ENCODE measurements at regions not wholly inside any gene's neighbourhood (a gene's known extent, or its start where the extent isn't known, plus 50 kb on each side); places are given as distances from the start of the nearest gene placed in this dataset.
"Not testable (repeated sequence)": the region's sequence is repeated elsewhere in the genome, so short reads cannot be mapped to it uniquely, and the experiment has no call there.

DNA sequence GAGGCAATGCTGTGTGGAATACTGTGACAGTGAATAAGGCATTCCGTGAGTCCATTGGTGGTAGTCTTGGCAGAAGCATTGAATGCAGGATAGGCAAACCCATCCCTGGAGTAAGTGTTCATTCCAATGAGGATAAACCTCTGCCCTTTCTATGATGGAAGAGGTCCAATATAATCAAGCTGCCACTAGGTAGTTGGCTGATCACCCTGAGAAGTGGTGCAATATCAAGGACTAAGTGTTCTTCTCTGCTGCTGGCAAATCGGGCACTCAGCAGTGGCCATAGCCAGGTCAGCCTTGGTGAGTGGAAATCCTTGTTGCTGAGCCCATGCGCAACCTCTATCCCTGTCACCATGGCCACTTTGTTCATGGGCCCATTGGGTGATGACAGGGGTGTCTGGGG, 70.1 kb downstream of the FBXO4 start:
- H3K27ac ChIP-seq (ENCODE audit: low read depth, low read length), result no peak overlapping the region
- no peak overlapping the region for H3K4me3 ChIP-seq (ENCODE audit: low read length)
- H3K4me1 ChIP-seq (ENCODE audit: control insufficient read depth in 2 of 2, insufficient read depth in 2 of 2, low read length in 2 of 2), result no peaks in the 10 kb centered on the region
- peaks cover 0 to 16% (median 5%) of the 10 kb centered on the region in 11 donors for H3K9me3 Mint-ChIP-seq
- no peaks in the 10 kb centered on the region for H3K4me1 Mint-ChIP-seq
- H3K27me3 ChIP-seq (ENCODE audit: control insufficient read depth in 2 of 2, insufficient read depth in 2 of 2, low read length in 2 of 2), result no peaks in the 10 kb centered on the region
- intact Hi-C loops (cut with micrococcal nuclease), result no loop called here
- no peak overlapping the region for H3K4me3 Mint-ChIP-seq
- H3K36me3 ChIP-seq (ENCODE audit: control insufficient read depth in 2 of 3, insufficient read depth in 3 of 3, low read length in 3 of 3), result no peaks in the 10 kb centered on the region
- ChIA-PET POLR2A (no interaction called here), CTCF (no interaction called here)
- DNase-seq, result no peak
- ATAC-seq, result no peak
- no peaks in the 10 kb centered on the region for H3K9me3 ChIP-seq (ENCODE audit: control insufficient read depth in 2 of 3, low read length in 3 of 3)
- H3K36me3 Mint-ChIP-seq, result peaks cover 0 to 3% (median 0%) of the 10 kb centered on the region in 5 donors
- H3K27me3 Mint-ChIP-seq, result peaks cover 2 to 23% (median 18%) of the 10 kb centered on the region in 5 donors
- H3K27ac Mint-ChIP-seq, result no peak overlapping the region

DNA sequence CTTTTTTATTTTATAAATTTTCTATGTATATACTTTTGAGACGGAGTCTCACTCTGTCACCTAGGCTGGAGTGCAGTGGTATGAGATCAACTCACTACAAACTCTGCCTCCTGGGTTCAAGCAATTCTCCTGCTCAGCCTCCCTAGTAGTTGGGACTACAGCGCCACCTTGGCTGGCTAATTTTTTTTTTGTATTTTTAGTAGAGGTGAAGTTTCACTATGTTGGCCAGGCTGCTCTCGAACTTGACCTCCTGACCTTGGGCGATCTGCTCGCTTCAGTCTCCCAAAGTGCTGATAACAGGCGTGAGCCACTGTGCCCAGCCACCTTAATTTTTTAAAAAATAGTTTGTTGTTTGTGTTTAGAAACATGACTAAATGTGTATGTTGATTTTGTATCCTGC, 76.6 kb downstream of the FBXO4 start:
- no peak for DNase-seq
- no peak overlapping the region for H3K4me3 Mint-ChIP-seq
- peaks cover 0 to 16% (median 5%) of the 10 kb centered on the region in 11 donors for H3K9me3 Mint-ChIP-seq
- H3K27ac Mint-ChIP-seq, result no peak overlapping the region
- no peaks in the 10 kb centered on the region for H3K4me1 Mint-ChIP-seq
- no peak for ATAC-seq
- no peak overlapping the region for H3K4me3 ChIP-seq (ENCODE audit: low read length)
- H3K9me3 ChIP-seq (ENCODE audit: control insufficient read depth in 2 of 3, low read length in 3 of 3), result no peaks in the 10 kb centered on the region
- peaks cover 4 to 14% (median 6%) of the 10 kb centered on the region in 5 donors for H3K27me3 Mint-ChIP-seq
- intact Hi-C loops (cut with micrococcal nuclease), result no loop called here
- POLR2A ChIA-PET, result no interaction called here
- no peaks in the 10 kb centered on the region for H3K36me3 ChIP-seq (ENCODE audit: control insufficient read depth in 2 of 3, insufficient read depth in 3 of 3, low read length in 3 of 3)
- H3K27ac ChIP-seq (ENCODE audit: low read depth, low read length), result no peak overlapping the region
- H3K36me3 Mint-ChIP-seq, result peaks cover 0 to 3% (median 0%) of the 10 kb centered on the region in 5 donors
- H3K27me3 ChIP-seq (ENCODE audit: control insufficient read depth in 2 of 2, insufficient read depth in 2 of 2, low read length in 2 of 2), result no peaks in the 10 kb centered on the region
- H3K4me1 ChIP-seq (ENCODE audit: control insufficient read depth in 2 of 2, insufficient read depth in 2 of 2, low read length in 2 of 2), result no peaks in the 10 kb centered on the region
- CTCF ChIA-PET, result no interaction called here

DNA sequence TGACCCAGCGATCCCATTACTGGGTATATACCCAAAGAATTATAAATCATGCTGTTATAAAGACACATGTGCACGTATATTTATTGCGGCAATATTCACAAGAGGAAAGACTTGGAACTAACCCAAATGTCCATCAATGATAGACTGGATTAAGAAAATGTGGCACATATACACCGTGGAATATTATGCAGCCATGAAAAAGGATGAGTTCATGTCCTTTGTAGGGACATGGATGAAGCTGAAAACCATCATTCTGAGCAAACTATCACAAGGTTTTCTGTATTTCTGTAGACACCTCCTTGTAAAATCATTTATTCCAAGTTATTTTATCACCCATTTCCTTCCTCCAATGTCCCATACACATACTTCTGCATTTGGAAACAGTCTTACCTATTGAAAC, 78.8 kb downstream of the FBXO4 start:
- H3K4me3 ChIP-seq (ENCODE audit: low read length); H3K27me3 ChIP-seq (ENCODE audit: control insufficient read depth in 2 of 2, insufficient read depth in 2 of 2, low read length in 2 of 2); DNase-seq; POLR2A ChIA-PET; H3K4me1 ChIP-seq (ENCODE audit: control insufficient read depth in 2 of 2, insufficient read depth in 2 of 2, low read length in 2 of 2); H3K9me3 Mint-ChIP-seq; H3K4me1 Mint-ChIP-seq; H3K36me3 ChIP-seq (ENCODE audit: control insufficient read depth in 2 of 3, insufficient read depth in 3 of 3, low read length in 3 of 3); H3K36me3 Mint-ChIP-seq; intact Hi-C loops (cut with micrococcal nuclease); CTCF ChIA-PET; H3K27ac ChIP-seq (ENCODE audit: low read depth, low read length); H3K9me3 ChIP-seq (ENCODE audit: control insufficient read depth in 2 of 3, low read length in 3 of 3); H3K4me3 Mint-ChIP-seq; ATAC-seq; H3K27ac Mint-ChIP-seq: not testable (repeated sequence)
- H3K27me3 Mint-ChIP-seq, result peaks cover 4 to 14% (median 6%) of the 10 kb centered on the region in 5 donors

DNA sequence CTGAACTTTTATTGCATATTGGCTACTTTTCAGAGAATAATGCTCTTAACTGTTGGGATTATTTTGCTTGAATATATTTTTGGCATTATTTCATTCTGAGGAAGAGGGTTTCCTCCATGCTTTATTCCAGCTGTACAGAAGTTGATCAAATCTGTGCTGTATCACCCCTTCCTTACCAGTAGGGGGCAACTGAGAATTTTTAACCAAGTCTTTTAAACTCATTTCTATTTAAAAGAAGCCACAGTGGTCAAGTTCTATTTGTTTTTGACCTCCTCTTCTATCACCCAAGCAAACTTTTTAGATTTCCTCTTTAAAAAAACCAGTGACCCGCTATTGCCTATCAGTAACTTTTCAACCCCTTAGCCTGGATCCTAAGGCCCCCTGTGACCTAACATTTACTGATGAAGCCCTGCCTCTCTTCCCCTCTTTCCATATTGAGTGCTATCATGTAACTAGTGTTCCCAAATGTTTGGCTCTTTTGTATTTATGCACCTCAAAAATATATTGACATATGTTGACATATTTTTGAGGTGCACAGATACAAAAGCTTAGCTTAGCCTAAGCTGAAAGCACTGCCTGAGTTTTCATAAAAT, 80.6 kb downstream of the FBXO4 start:
- Mint-ChIP-seq H3K4me3 (no peak overlapping the region), H3K4me1 (no peaks in the 10 kb centered on the region), H3K9me3 (peaks cover 0 to 2% (median 0%) of the 10 kb centered on the region in 11 donors), H3K27ac (no peak overlapping the region), H3K36me3 (no peaks in the 10 kb centered on the region), H3K27me3 (peaks cover 4 to 14% (median 6%) of the 10 kb centered on the region in 5 donors)
- no peak overlapping the region for H3K27ac ChIP-seq (ENCODE audit: low read depth, low read length)
- no peaks in the 10 kb centered on the region for H3K4me1 ChIP-seq (ENCODE audit: control insufficient read depth in 2 of 2, insufficient read depth in 2 of 2, low read length in 2 of 2)
- POLR2A ChIA-PET, result no interaction called here
- intact Hi-C loops (cut with micrococcal nuclease), result loop anchor here (1.0 to 5.0 kb wide), 4 partner anchors 148 to 884 kb away; no protein-coding TSS in a partner anchor
- no peak overlapping the region for H3K4me3 ChIP-seq (ENCODE audit: low read length)
- H3K36me3 ChIP-seq (ENCODE audit: control insufficient read depth in 2 of 3, insufficient read depth in 3 of 3, low read length in 3 of 3), result no peaks in the 10 kb centered on the region
- peak in 5 of 9 donors; percentile 1 to 9 (median 6) for DNase-seq
- H3K9me3 ChIP-seq (ENCODE audit: control insufficient read depth in 2 of 3, low read length in 3 of 3), result no peaks in the 10 kb centered on the region
- no peaks in the 10 kb centered on the region for H3K27me3 ChIP-seq (ENCODE audit: control insufficient read depth in 2 of 2, insufficient read depth in 2 of 2, low read length in 2 of 2)
- CTCF ChIA-PET, result interaction anchor here (0.7 to 1.1 kb wide), 2 partner anchors 884 to 1531 kb away, joined by 3 read pairs; no protein-coding TSS in a partner anchor
- ATAC-seq, result no peak

DNA sequence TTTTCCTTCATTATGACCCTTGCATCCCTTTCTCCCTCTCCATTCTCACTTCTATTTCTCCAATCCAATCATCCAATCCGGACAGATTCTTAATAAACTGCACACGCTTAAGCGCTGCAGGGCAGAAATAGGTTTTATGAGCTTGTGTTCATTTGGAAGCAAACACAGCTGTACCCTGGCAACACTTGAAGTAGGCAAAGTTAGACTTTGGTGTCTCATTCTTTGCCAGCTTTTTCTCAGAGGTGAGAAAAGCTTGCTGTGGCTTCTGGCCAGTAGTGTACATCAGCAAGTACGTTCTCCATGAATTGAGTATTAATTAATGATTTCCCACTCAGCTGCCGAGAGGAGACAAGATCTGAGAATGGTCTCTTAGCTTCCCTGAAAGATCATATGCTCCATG, 88.5 kb downstream of the FBXO4 start:
- Histone ChIP-seq H3K36me3 (ENCODE audit: control insufficient read depth in 2 of 3, insufficient read depth in 3 of 3, low read length in 3 of 3) (no peaks in the 10 kb centered on the region), H3K9me3 (ENCODE audit: control insufficient read depth in 2 of 3, low read length in 3 of 3) (no peaks in the 10 kb centered on the region), H3K27me3 (ENCODE audit: control insufficient read depth in 2 of 2, insufficient read depth in 2 of 2, low read length in 2 of 2) (no peaks in the 10 kb centered on the region), H3K4me3 (ENCODE audit: low read length) (no peak overlapping the region), H3K27ac (ENCODE audit: low read depth, low read length) (no peak overlapping the region), H3K4me1 (ENCODE audit: control insufficient read depth in 2 of 2, insufficient read depth in 2 of 2, low read length in 2 of 2) (no peaks in the 10 kb centered on the region)
- no peaks in the 10 kb centered on the region for H3K4me1 Mint-ChIP-seq
- POLR2A ChIA-PET, result no interaction called here
- H3K4me3 Mint-ChIP-seq, result no peak overlapping the region
- CTCF ChIA-PET, result no interaction called here
- no peak for ATAC-seq
- no peak overlapping the region for H3K27ac Mint-ChIP-seq
- no peak for DNase-seq
- intact Hi-C loops (cut with micrococcal nuclease), result no loop called here
- no peaks in the 10 kb centered on the region for H3K9me3 Mint-ChIP-seq
- H3K36me3 Mint-ChIP-seq, result no peaks in the 10 kb centered on the region
- peaks cover 12 to 42% (median 22%) of the 10 kb centered on the region in 5 donors for H3K27me3 Mint-ChIP-seq

DNA sequence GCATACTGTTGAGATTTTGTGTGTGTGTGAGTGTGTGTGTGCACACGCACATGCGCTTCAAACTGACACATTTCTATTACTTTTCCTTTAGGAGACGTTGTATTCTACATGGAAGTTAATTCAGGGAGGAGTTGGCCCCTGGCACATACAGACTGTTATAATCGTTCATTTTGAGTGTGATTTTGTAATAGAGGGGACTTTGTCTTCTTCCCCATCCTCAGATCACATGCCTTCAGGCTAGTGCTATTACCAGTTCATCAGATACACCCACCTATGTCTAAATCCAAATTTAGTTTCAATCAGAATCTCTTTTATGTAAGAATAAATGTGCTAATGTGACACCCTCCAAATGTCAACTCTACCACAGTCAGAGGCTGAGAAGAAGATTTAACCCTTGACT, 90.2 kb downstream of the FBXO4 start:
- Histone ChIP-seq H3K36me3 (ENCODE audit: control insufficient read depth in 2 of 3, insufficient read depth in 3 of 3, low read length in 3 of 3) (no peaks in the 10 kb centered on the region), H3K27ac (ENCODE audit: low read depth, low read length) (no peak overlapping the region), H3K27me3 (ENCODE audit: control insufficient read depth in 2 of 2, insufficient read depth in 2 of 2, low read length in 2 of 2) (no peaks in the 10 kb centered on the region), H3K4me1 (ENCODE audit: control insufficient read depth in 2 of 2, insufficient read depth in 2 of 2, low read length in 2 of 2) (no peaks in the 10 kb centered on the region), H3K4me3 (ENCODE audit: low read length) (no peak overlapping the region), H3K9me3 (ENCODE audit: control insufficient read depth in 2 of 3, low read length in 3 of 3) (no peaks in the 10 kb centered on the region)
- intact Hi-C loops (cut with micrococcal nuclease), result no loop called here
- Mint-ChIP-seq H3K9me3 (no peaks in the 10 kb centered on the region), H3K4me3 (no peak overlapping the region), H3K27me3 (peaks cover 12 to 45% (median 24%) of the 10 kb centered on the region in 5 donors), H3K4me1 (no peaks in the 10 kb centered on the region), H3K27ac (no peak overlapping the region), H3K36me3 (no peaks in the 10 kb centered on the region)
- CTCF ChIA-PET, result no interaction called here
- ATAC-seq, result no peak
- POLR2A ChIA-PET, result no interaction called here
- no peak for DNase-seq

DNA sequence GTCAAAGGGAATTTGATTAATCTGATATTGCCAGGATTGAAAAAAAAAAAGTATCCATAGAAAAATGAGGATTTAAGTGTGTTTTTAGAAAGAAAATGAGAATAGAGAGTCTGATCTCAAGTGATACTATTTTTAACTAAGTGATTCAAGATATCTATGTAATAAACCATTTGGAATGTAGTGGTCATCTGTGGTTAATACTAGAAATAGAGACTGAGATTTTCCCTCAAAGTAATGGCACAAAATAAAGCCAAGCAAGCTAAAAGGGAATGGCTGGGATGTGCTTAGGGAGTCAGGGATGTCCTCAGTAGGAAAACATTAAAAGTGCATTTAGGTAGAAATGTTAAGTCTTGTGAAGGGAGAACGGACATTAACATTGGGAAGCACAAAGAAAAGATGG, 90.6 kb downstream of the FBXO4 start:
- Histone ChIP-seq H3K27me3 (ENCODE audit: control insufficient read depth in 2 of 2, insufficient read depth in 2 of 2, low read length in 2 of 2) (no peaks in the 10 kb centered on the region), H3K4me1 (ENCODE audit: control insufficient read depth in 2 of 2, insufficient read depth in 2 of 2, low read length in 2 of 2) (no peaks in the 10 kb centered on the region), H3K27ac (ENCODE audit: low read depth, low read length) (no peak overlapping the region), H3K36me3 (ENCODE audit: control insufficient read depth in 2 of 3, insufficient read depth in 3 of 3, low read length in 3 of 3) (no peaks in the 10 kb centered on the region), H3K9me3 (ENCODE audit: control insufficient read depth in 2 of 3, low read length in 3 of 3) (no peaks in the 10 kb centered on the region), H3K4me3 (ENCODE audit: low read length) (no peak overlapping the region)
- DNase-seq (no peak), ATAC-seq (no peak)
- no peaks in the 10 kb centered on the region for H3K4me1 Mint-ChIP-seq
- H3K27ac Mint-ChIP-seq, result no peak overlapping the region
- no peaks in the 10 kb centered on the region for H3K9me3 Mint-ChIP-seq
- H3K27me3 Mint-ChIP-seq, result peaks cover 12 to 45% (median 24%) of the 10 kb centered on the region in 5 donors
- H3K4me3 Mint-ChIP-seq, result no peak overlapping the region
- intact Hi-C loops (cut with micrococcal nuclease), result no loop called here
- H3K36me3 Mint-ChIP-seq, result no peaks in the 10 kb centered on the region
- ChIA-PET POLR2A (no interaction called here), CTCF (interaction anchor here (0.9 kb wide), 1 partner anchor 10 kb away, joined by 3 read pairs; no protein-coding TSS in a partner anchor)
